Esophagus (tissue), 2 donors: ENCODE measurements at regions not wholly inside any gene's neighbourhood (a gene's known extent, or its start where the extent isn't known, plus 50 kb on each side); places are given as distances from the start of the nearest gene placed in this dataset.

Experiments used
- H3K27ac ChIP-seq, 2 donors: one replicate each; pipeline ENCODE4 v1.5.1; 2013; ENCODE audit warnings: low read depth in 2 of 2, mild to moderate bottlenecking in 2 of 2, inconsistent platforms in 1 of 2, low read length in 1 of 2, moderate library complexity in 1 of 2
- H3K27me3 ChIP-seq, 2 donors: one replicate each; pipeline ENCODE4 v1.6.1; 2013; ENCODE audit warnings: low read length in 2 of 2, control low read depth in 1 of 2, mild to moderate bottlenecking in 1 of 2; ENCODE audit not compliant: insufficient read depth in 2 of 2, control insufficient read depth in 1 of 2
- H3K36me3 ChIP-seq, 2 donors: one replicate each; pipeline ENCODE4 v1.6.1; 2013; ENCODE audit warnings: low read length in 1 of 2; ENCODE audit not compliant: control insufficient read depth in 2 of 2, insufficient read depth in 2 of 2
- H3K4me1 ChIP-seq, 2 donors: one replicate each; pipeline ENCODE4 v1.6.1; 2013; ENCODE audit warnings: low read length in 1 of 2; ENCODE audit not compliant: control insufficient read depth in 2 of 2, insufficient read depth in 2 of 2
- H3K4me3 ChIP-seq, 2 donors: one replicate each; pipeline ENCODE4 v1.5.1; 2013; ENCODE audit warnings: low read length in 2 of 2, mild to moderate bottlenecking in 2 of 2, low read depth in 1 of 2, moderate library complexity in 1 of 2
- H3K9me3 ChIP-seq, 2 donors: one replicate each; pipeline ENCODE4 v1.6.1; 2013; ENCODE audit warnings: mild to moderate bottlenecking in 2 of 2, low read depth in 1 of 2, low read length in 1 of 2, moderate library complexity in 1 of 2; ENCODE audit not compliant: control insufficient read depth in 2 of 2, insufficient read depth in 1 of 2
- WGBS, 2 donors: extraction: QIAGEN DNeasy Blood & Tissue Kit; methylation state at CpG; one replicate each; pipeline ENCODE4 v1.1.7; 2013; 5-methylcytosine and 5-hydroxymethylcytosine counted together
- donor health status: healthy with polysubstance abuse.
- donor health status: Bipolar disorder and iron deficiency.

- Histone ChIP-seq H3K27ac (no peak overlapping the region), H3K27me3 (no peaks in the 10 kb centered on the region), H3K36me3 (no peaks in the 10 kb centered on the region), H3K4me3 (no peak overlapping the region), H3K9me3 (no peaks in the 10 kb centered on the region), H3K4me1 (no peaks in the 10 kb centered on the region)
- 88 to 94% methylated on average over 1 of the region's 1 CpG for WGBS, 2 donors
These were observed 117.8 kb downstream of the SLC41A2 start for GRCh38 chr12:104840262-104840661.

- Histone ChIP-seq H3K9me3 (no peaks in the 10 kb centered on the region), H3K36me3 (no peaks in the 10 kb centered on the region), H3K4me3 (no peak overlapping the region), H3K27ac (no peak overlapping the region), H3K4me1 (no peaks in the 10 kb centered on the region), H3K27me3 (no peaks in the 10 kb centered on the region)
- WGBS, 2 donors: 87 to 91% methylated on average over 2 of the region's 2 CpGs
These were observed 122.8 kb downstream of the SLC41A2 start for GRCh38 chr12:104835317-104835716.

GRCh38 chr12:104834607-104835006 lies 123.5 kb downstream of the SLC41A2 start:
- Histone ChIP-seq H3K27ac (no peak overlapping the region), H3K36me3 (no peaks in the 10 kb centered on the region), H3K4me3 (no peak overlapping the region), H3K27me3 (no peaks in the 10 kb centered on the region), H3K4me1 (no peaks in the 10 kb centered on the region), H3K9me3 (no peaks in the 10 kb centered on the region)

- no peak overlapping the region for H3K27ac ChIP-seq
These were observed 124.3 kb downstream of the SLC41A2 start for GRCh38 chr12:104833756-104834155.

GRCh38 chr12:104828015-104828414 lies 130.1 kb downstream of the SLC41A2 start:
- peaks cover 3 to 17% of the 10 kb centered on the region in 2 donors for H3K9me3 ChIP-seq
- 77 to 85% methylated on average over 7 of the region's 7 CpGs for WGBS, 2 donors
- no peak overlapping the region for H3K27ac ChIP-seq
- H3K27me3 ChIP-seq: no peaks in the 10 kb centered on the region
- H3K36me3 ChIP-seq: no peaks in the 10 kb centered on the region
- no peaks in the 10 kb centered on the region for H3K4me1 ChIP-seq
- H3K4me3 ChIP-seq: no peak overlapping the region

More at GRCh38 chr12:104833756-104834155, 124.3 kb downstream of the SLC41A2 start:
- Histone ChIP-seq H3K4me1 (no peaks in the 10 kb centered on the region), H3K27me3 (no peaks in the 10 kb centered on the region), H3K9me3 (no peaks in the 10 kb centered on the region), H3K36me3 (no peaks in the 10 kb centered on the region), H3K4me3 (no peak overlapping the region)
- 88 to 96% methylated on average over 1 of the region's 1 CpG for WGBS, 2 donors

- no peak overlapping the region for H3K4me3 ChIP-seq
- H3K27me3 ChIP-seq: no peaks in the 10 kb centered on the region
- no peaks in the 10 kb centered on the region for H3K4me1 ChIP-seq
- WGBS, 2 donors: 74 to 78% methylated on average over 9 of the region's 9 CpGs
- no peaks in the 10 kb centered on the region for H3K36me3 ChIP-seq
- peaks cover 3 to 17% of the 10 kb centered on the region in 2 donors for H3K9me3 ChIP-seq
- no peak overlapping the region for H3K27ac ChIP-seq
These were observed 130.5 kb downstream of the SLC41A2 start for GRCh38 chr12:104827587-104827986.

- H3K4me3 ChIP-seq: no peak overlapping the region
- 81 to 90% methylated on average over 2 of the region's 2 CpGs for WGBS, 2 donors
- no peaks in the 10 kb centered on the region for H3K27me3 ChIP-seq
- no peaks in the 10 kb centered on the region for H3K36me3 ChIP-seq
- no peak overlapping the region for H3K27ac ChIP-seq
- no peaks in the 10 kb centered on the region for H3K4me1 ChIP-seq
- peaks cover 3 to 17% of the 10 kb centered on the region in 2 donors for H3K9me3 ChIP-seq
These were observed 132.7 kb downstream of the SLC41A2 start for GRCh38 chr12:104825408-104825807.

GRCh38 chr12:104823985-104824461 lies 134.1 kb downstream of the SLC41A2 start:
- Histone ChIP-seq H3K27ac (no peak overlapping the region), H3K9me3 (peaks cover 3 to 17% of the 10 kb centered on the region in 2 donors), H3K4me3 (no peak overlapping the region), H3K36me3 (no peaks in the 10 kb centered on the region), H3K27me3 (no peaks in the 10 kb centered on the region), H3K4me1 (no peaks in the 10 kb centered on the region)
- 83 to 86% methylated on average over 10 of the region's 10 CpGs for WGBS, 2 donors

- Histone ChIP-seq H3K27me3 (no peaks in the 10 kb centered on the region), H3K4me3 (no peak overlapping the region), H3K36me3 (no peaks in the 10 kb centered on the region), H3K27ac (no peak overlapping the region), H3K4me1 (no peaks in the 10 kb centered on the region), H3K9me3 (peaks cover 3 to 17% of the 10 kb centered on the region in 2 donors)
These were observed 135.1 kb downstream of the SLC41A2 start for GRCh38 chr12:104822941-104823340.

GRCh38 chr12:104816845-104817503 lies 141.1 kb downstream of the SLC41A2 start:
- Histone ChIP-seq H3K4me1 (no peaks in the 10 kb centered on the region), H3K4me3 (no peak overlapping the region), H3K27me3 (no peaks in the 10 kb centered on the region), H3K9me3 (no peaks in the 10 kb centered on the region), H3K27ac (no peak overlapping the region), H3K36me3 (no peaks in the 10 kb centered on the region)
- 93 to 95% methylated on average over 4 of the region's 4 CpGs for WGBS, 2 donors
